ENCODE measurements at regions not wholly inside any gene's neighbourhood (a gene's known extent, or its start where the extent isn't known, plus 50 kb on each side); places are given as distances from the start of the nearest gene placed in this dataset.
"Not testable (repeated sequence)": the region's sequence is repeated elsewhere in the genome, so short reads cannot be mapped to it uniquely, and the experiment has no call there.

DNA sequence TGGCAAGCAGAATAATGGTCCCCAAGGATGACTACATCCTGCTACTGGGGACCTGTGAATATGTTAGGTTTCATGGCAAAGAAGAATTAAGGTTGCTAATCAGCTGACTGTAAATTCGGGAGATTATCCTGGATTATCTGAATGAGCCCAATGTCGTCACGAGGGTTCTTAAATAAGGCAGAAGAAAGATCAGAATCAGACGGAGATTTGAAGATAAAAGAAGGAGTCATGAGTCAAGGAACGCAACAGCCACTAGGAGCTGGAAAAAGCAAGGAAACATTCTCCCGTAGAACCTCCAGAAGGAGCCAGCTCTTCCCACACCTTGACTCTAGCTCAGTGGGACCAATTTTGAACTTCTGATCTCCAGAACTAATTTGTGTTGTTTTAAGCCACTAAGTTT lies 82.9 kb upstream of the APBB1IP start:
- no peak for FAIRE-seq

DNA sequence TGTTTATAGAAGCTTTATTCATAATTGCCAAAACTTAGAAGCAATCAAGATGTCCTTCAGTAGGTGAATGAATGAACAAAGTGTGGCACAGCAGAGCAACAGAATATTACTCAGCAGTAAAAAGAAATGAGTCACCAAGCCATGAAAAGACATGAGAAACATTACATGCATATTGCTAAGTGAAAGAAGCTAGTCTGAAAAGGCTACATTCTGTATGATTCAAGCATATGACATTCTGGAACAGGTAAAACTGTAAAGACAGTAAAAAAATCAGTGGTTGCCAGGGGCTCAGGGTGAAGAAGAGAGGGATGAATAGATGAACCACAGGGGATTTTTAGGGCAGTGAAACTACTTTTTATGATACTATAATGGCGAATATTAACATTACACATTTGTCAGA lies 80.9 kb upstream of the APBB1IP start:
- no peak for FAIRE-seq

DNA sequence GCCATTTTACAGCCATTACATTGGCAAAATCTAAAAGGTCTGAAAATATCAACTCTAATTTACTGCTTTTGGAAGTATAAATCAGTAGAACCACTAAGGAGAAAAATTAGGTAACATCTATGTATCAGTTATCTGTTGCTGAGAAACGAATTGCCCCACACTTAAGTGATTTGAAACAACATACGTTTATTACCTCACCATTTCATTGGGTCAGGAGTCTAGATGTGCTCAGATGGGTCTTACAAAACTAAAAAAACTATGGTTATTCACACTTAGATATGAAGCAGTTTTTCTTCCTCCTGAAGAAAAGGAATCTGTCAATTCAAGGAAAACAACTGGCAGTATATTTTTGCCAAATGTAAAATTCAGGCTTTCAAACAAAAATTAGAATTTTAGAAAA lies 80.1 kb upstream of the APBB1IP start:
- FAIRE-seq = no peak

DNA sequence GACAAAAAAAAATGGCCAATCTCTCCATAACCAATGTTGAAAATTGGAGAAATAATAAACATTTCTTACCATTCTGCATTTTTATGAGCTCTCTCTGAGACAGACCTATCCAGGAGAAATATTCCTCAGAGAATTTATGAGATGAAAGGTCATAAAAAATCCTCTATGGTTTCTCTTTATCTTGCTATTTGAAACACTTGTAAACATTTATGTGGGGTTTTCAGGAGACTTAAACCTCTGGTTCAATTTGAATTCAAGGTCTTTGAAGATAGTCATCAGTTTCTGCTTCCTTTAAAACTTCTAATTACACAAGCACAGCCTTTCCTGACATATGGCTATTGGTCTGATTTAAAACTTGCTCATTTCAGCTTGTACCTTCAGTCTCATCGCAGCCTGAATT lies 78.5 kb upstream of the APBB1IP start:
- no peak for FAIRE-seq

DNA sequence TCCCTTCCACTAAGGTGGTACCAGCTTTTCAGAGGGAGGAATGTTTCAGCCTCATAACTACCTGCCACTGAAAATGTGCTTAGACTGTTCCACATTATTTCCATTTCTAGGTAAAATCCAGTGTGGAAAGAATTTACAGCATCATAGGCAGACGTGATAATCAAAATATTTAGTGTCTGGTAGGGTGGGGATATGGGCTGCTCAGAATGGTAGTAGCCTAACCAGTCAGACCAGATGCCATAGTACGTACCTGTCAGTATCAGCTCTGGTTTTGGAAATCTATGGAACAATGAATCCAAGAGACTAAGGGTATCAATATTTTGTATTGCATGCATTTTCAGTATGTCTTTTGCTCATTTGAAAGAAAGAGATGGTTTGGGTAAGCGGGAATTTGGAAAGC lies 76.8 kb upstream of the APBB1IP start:
- FAIRE-seq = no peak

DNA sequence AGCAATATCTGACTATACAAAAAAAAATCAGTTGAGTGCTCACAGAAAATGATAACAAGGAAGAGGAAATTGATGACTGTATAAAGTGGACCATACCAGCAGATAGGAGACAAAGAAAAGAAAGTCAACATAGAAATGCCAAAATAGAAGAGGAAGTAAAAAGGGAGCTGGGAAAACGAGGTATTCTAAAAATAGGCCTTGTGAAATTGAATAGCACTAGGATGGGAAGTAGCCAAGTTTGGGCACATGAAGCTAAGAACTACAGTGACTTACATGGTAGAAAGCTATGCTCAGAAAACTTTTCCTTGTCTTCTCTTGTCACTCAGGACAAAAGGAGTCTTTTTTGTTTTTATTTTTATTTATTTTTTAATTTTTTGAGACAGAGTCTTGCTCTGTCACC lies 76.2 kb upstream of the APBB1IP start:
- no peak for FAIRE-seq

DNA sequence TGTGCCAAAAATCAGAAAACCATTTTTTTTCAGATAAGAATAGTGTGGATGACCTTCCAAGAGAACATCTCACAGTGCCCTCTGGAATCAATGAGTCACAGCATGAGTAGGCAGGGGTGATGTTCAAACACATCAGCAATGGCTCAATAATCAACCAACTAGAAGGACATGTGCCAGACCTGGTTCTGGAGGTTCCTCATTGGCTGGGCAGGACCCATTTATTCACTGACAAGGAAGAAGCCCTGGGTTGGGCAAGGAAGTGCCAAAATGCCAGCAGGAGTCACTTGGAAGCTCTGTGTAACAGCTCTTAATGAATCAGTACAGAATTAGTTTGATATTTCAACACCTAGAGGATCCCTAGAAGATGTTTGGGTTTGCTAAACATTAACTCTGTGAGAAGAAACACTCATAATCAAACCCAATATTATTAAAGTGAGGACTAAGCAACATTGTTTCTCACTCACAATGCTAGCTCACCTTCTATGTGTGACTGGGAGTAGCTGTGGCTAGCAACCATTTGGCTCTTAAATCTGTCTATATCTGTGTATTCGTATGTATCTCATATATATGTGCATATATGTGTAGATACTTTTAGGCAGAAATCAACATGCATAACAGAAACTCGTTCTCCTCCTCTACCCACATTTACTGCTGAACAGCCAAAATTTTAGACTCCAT lies 72.3 kb upstream of the APBB1IP start:
- peak; percentile 93 for FAIRE-seq

DNA sequence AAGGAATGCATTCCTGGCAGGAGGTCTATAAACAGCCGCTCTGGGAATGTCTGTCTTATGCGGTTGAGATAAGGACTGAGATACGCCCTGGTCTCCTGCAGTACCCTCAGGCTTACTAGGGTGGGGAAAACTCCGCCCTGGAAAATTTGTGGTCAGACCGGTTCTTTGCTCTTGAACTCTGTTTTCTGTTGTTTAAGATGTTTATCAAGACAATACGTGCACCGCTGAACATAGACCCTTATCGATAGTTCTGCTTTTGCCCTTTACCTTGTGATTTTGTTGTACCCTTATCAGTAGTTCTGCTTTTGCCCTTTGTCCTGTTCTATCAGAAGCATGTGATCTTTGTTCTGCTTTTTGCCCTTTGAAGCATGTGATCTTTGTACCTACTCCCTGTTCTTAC lies 71.1 kb upstream of the APBB1IP start:
- not testable (repeated sequence) for FAIRE-seq

DNA sequence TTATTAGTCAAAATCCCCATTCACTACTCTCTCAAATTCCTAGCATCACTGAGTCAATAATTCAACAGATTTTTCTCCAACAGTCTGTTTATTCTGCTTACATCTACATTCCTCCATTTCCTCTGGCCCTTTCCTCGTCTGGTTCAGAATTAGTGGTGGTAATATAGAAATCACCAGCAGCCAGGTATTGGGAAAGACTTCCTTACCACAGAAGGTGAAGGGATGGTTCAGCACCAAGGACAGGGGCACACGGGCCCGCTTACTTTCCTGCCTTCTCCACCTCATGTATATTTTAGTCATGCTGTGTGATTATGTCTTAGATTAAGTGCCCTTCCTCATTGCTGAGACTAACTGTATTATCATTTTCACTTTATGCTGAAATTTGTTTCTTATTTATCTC lies 70.4 kb upstream of the APBB1IP start:
- no peak for FAIRE-seq

DNA sequence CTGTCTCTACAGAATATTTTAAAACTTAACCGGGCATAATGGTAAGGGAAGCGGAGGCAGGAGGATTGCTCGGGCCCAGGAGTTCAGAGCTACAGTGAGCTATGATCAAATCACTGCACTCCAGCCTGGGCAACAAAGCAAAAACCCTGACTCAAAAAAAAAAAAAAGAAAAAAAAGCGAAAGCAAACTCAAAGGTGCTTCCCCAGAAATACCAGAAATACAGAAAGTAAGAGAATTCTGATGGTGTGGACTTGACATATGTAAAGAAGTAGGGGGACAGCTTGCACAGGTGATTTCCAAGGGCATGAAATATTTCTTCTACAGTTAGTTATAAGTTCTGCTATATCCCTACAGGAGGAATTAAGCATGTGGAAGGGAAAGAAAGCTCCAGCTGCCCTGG lies 69.7 kb upstream of the APBB1IP start:
- FAIRE-seq = no peak

DNA sequence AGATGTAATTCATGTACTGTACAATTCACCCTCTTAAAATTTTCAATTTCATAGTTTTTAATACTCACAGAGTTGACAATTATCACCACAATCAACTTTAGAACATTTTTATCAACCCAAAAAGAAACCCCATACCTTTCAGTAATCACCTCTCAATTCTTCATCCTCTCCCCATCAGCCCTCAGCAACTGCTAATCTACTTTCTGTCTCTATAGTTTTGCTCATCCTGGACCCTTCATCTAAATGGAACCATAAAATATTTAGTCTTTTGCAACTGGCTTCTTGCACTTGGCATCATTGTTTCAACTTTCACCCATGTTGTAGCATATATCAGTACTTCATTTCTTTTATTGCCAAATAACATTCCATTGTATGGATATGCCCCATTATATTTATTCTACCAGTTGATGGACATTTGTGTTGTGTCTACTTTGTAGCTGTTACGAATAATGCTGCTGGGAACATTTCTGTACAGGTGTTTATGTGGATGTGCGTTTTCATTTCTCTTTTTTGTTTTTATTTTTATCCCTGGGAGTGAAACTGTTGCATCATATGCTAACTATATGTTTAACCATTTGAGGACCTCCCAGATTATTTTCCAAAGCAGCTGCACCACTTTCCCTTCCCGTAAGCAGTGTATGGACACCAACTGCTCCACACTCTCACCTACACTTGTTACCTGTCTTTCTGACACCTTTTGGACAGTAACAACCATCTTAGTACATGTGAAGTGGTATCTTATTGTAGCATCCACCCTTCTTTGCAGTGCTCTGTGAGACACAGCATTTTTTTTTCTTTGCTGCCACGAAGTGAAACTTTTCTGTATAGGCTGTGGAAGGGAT lies 65.4 kb upstream of the APBB1IP start:
- no peak for FAIRE-seq

DNA sequence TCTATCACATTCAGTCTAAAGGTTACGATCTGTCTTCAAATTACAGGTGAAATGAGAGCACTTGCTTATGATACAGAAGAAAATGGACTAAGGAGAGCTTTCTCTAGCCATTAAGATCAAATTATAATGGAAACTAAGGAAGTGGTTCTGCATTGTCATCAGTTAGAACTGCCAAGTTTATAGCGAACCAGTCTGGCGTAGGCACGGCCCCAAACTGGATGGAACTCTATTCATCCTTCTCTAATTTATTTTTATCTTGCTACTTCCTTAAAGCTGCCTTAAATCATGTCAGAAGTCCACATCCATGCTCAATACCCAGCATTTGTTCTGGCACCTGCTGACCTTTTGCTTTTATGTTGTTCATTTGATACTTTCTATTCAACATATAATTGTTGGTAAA lies 63.7 kb upstream of the APBB1IP start:
- no peak for FAIRE-seq

DNA sequence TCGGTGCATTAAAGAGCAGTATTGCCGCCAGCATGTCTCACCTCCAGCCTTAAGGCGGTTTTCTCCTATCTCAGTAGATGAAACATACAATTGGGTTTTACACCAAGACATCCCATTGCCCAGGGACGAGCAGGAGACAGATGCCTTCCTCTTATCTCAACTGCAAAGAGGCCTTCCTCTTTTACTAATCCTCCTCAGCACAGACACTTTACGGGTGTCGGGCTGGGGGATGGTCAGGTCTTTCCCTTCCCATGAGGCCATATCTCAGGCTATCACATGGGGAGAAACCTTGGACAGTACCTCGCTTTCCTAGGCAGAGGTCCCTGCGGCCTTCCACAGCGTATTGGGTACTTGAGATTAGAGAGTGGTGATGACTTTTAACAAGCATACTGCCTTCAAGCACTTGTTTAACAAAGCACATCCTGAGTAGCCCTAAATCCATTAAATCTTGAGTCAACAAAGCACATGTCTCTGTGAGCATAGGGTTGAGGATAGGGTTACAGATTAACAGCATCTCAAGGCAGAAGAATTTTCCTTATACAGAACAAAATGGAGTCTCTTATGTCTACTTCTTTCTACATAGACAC lies 60.8 kb upstream of the APBB1IP start:
- not testable (repeated sequence) for FAIRE-seq

DNA sequence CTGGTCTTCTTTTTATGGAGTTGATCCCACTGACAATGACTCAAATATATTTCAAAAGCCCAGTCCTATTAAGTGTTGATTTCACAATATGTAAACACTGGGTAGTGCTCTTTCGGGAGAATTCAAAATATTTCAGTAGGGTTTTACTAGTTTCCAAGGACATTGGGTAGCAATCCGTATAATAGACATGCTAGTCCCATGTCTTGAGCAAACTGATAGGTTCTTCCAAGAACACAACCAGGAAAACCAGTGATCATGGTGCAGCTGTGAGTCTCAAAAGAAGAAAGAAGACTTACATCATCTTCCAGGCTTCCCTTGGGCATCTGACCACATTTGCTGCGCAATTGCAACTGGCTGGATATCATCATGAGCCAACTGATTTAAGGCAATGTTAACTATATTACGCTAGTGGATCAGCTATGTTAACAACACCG lies 59.3 kb upstream of the APBB1IP start:
- no peak for FAIRE-seq

DNA sequence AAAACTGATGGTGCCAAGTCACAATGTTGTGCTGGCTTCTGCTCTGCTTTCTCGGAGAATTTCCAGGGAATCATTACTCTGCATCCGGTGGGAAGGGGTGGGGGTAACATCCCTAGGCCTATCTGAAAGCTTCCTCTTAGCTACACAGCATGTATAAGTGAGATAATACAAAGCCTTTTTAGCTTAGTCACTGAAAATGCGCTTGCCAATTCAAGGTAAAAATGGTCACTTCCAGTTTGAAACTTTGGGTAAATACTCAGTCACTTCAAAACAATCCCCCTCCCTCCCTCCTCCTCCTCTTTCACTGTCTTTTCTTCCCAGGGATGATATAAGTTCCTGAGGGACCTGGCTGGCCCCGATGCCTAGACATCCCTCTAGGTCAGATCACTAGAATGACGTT lies 57.3 kb upstream of the APBB1IP start:
- no peak for FAIRE-seq

DNA sequence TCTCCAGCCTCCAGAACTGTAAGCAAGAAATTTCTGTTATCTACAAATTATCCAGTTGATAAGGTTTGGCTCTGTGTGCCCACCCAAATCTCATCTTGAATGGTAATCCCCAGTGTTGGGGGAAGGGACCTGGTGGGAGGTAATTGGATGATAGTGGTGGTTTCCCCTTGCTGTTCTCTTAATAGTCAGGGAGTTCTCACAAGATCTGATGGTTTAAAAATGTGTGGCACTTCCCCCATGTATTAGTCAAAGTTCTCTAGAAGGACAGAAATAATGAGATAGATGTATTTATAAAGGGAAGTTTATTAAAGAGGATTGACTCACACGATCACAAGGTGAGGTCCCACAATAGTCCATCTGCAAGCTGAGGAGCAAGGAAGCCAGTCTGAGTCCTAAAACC lies 56.2 kb upstream of the APBB1IP start:
- no peak for FAIRE-seq

DNA sequence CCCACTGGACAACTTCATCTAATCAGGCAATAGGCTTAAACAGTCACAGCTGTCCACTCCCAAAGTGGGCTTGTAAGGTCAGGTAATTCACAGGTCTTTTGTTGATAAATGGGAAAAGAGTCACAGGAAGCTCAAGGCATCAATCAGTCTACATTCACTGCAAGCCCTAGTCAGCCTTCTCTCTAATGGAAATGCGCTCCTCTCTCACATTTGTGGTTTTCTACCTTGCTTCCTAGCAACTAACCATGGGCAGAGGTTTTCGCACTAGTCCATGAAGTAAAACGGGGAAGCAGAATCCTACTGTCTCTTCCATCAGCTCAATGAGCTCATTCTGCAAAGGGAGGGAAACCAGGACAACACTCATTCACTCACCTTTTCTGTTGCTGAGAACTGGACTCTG lies 53.5 kb upstream of the APBB1IP start:
- peak; percentile 98 for FAIRE-seq

DNA sequence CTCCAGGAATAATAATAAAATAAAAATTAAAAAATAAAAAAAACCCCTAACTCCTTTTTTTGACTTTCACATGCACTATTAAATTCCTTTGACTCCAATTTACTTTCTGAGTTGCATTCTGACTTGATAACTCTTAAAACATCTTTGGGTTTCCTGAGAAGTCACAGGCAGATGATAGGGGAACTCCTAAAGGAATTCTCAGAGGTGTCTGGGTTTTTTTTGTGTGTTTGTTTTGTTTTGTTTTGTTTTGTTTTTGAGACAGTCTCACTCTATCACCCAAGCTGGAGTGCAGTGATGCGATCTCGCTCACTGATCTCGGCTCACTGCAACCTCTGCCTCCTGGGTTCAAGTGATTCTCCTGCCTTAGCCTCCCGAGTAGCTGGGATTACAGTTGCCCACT lies 52.7 kb upstream of the APBB1IP start:
- FAIRE-seq = no peak

DNA sequence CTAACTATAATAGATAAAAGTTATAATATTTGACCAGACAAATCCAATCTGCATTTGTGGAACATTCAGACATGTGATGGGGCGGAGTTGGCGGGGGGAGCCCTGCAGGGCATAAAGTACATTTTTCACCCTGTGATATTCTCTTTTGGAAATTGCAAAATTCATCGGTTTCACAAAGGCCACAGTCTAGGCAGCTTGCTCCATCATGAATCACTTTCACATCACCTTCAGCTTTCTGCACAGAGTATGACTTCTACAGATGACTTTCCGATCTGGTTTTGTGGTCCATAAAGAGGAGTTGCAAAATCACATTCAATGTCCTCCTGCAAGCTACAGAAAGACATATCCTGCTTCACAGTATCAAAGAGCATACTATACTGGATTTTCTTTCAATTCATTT lies 51.4 kb upstream of the APBB1IP start:
- no peak for FAIRE-seq
